Daoy (cell line): ENCODE measurements at regions not wholly inside any gene's neighbourhood (a gene's known extent, or its start where the extent isn't known, plus 50 kb on each side); places are given as distances from the start of the nearest gene placed in this dataset.

ENCODE experiments used
- DNase-seq: peaks from one replicate; pipeline ENCODE4 v3.0.0-alpha.2; 2015; ENCODE audit warnings: low read depth

DNA sequence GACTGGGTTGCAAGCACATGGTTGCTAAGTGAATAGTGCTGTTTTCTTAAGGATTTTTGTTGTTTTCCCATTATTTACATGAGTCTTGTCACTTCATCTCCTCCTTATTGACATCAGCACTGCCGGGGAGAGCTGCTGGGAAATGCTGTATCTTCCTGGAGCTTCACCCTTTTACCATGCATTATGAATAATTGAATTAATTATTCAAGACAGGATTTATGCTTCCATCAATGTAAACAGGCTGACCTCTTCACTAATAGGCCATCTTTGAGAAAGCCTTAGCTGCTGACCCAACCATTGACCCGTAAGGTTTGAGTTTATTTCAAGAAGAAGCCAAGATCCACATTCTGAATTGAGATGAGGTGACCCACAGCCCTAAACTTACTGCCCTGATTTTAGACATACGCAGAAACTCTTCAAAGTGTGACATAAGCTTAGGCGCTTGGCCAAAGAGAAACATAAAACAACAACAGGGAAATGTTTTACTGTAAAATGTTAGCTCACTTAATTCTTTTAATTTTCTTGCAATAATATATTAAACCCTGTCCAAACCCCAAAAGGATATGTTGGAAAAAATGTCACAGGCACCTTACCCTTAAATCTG lies 365.5 kb upstream of the SYT4 start:
- DNase-seq, result no peak

DNA sequence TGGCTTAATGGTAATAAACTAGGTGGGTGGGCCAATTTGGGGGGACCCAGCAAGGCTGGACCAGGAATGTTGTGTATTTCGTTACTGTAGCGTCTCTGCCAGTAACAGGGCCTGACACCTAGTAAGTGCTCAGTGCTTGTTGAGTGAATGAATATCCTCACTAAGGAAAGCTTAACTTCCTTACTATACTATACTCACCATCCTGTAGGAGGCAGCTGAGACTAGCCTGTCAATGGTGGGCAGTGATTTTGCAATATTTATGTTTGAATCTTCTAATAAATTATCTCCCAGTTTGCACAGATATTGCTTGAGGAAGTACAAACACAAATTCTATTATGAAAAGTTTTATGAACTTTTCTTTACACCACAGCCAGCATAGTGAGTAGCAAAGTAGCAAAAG lies 370.7 kb upstream of the SYT4 start:
- DNase-seq, result no peak

DNA sequence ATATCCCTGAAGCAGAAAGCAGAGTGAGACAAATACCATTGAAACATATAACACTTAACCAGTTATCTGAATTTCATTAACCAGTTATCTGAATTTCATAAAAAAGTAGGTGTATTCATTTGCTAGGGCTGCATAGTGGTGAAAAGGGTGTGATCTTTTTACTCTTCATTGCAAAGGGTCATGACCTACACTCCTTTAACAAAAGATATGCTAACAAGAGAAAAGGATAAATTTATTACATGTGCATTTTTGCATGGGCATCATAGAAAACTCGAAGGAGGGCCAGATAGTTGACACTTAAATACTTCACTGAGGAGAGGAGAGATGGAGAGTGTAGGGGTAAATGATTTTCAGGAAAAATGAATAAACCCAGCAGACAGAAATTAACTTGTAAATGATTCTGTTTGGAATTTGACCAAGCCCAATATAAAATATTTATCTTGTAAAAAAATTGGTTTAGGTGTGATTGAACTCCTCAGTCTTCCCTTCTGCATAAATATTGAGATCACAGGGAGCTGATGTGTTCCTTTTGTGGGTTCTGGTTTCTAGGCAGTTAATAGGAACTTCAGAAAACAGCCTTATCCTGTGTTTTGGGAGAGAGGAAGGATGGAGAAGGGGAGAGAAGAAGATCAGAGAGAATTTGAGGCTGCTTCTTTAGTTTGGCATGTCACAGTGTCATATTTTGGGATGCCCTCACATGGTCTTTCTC lies 372.5 kb upstream of the SYT4 start:
- DNase-seq, result no peak

DNA sequence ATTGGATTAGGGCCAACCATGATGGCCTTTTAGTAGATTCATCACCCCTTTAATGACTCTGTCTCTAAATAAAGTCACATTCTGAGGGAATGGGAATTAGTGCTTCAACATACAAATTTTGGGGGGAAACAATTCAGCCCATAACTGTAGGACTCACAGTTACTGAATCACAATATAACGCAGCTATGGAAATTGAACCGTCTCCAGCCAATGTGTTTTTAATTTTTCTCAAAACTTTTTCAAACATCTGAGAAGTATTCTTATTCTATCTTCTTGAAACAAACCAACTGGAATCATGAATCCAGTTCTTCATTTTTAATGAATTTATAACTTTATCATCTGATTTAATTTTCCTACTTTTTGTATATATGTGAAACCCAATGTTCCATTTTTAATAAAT lies 373.1 kb upstream of the SYT4 start:
- no peak for DNase-seq

DNA sequence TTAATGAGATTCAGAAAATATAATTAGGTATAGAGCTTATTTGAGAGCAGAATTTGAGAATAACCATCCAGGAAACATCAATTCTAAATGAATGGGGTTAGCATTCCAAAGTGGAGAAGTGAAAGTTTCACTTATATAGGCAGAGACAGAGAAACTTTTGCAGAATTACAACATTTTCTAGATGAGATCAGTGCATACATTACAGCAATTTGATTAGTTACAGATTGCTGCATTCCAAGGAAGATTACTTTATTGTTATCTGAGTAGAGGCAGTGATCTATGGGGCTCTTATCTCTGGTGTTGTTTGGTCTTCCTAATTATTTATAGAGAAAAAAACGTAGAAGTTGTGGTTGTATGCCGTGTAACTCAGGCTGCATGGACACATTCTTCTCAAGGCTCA lies 373.8 kb upstream of the SYT4 start:
- DNase-seq, result no peak

DNA sequence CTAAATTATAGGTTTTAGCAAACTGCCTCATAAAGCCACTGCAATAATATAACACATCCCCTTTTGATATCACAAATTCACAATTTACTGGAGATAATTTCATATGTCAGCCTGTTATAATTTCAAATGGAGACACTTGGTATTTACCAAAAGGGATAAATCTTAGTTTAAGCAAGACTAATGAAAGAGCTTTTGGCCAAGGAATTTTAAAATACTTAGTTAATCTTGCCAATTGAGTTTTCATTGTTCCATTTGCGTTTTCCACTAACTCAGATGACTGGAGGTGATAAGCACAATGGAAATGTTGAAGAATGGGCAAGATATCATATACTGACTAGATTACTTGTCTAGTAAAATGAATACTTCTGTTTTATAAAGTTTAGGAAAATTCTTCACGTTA lies 379.3 kb upstream of the SYT4 start:
- DNase-seq, result no peak

DNA sequence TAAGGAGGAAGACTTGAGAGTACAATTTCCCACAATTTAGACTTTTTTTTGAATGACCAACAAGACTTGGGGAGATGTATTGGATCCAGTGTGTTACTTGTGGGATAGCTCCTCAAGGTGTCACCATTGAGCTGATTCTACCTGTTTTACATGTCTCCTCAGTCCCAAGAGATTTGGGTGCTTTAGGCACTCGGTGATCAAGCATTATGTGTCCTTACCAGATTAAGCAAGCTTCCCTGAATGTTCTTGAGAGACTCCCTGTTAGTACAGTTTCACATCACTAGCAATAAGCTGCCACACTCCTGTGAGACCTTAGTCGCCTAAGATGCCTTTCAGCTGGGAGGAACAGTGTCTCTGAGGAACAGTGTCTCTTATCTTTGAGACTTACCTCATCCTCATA lies 384.3 kb upstream of the SYT4 start:
- DNase-seq, result no peak

DNA sequence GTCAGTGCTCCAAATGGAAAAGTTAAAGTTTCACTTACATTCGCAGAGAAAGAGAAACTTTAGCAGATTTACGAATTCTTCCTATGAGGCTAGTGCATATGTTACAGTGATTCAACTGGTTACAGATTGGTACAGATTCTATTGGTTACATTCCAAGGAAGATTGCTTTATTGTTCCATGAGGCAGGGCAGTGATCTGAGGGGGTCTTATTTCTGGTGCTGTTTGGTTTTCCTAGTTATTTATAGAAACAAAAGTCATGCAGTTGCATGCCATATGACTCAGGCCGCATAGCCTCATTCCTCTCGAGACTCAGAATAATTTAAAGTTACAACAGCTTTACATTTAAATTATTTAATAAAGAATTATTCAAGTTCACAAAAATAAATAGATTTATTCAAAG lies 385.4 kb upstream of the SYT4 start:
- DNase-seq, result no peak

DNA sequence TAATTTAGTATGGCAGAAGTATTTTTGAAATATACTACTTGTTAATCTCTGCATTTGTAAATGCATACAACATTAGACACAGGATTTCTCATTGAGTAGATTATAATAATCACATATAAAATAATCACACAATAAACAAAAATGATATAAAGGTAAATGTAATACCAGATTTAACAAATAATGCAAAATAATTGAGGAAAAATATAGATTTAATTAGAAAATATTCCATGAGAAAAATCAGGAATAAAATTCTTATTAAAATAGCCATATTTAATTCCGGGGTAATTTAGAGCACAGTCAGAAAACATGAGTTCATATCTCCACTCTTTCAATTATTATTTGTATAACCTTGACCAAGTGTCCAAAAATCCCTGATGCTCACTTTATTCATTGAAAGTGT lies 385.9 kb upstream of the SYT4 start:
- no peak for DNase-seq

DNA sequence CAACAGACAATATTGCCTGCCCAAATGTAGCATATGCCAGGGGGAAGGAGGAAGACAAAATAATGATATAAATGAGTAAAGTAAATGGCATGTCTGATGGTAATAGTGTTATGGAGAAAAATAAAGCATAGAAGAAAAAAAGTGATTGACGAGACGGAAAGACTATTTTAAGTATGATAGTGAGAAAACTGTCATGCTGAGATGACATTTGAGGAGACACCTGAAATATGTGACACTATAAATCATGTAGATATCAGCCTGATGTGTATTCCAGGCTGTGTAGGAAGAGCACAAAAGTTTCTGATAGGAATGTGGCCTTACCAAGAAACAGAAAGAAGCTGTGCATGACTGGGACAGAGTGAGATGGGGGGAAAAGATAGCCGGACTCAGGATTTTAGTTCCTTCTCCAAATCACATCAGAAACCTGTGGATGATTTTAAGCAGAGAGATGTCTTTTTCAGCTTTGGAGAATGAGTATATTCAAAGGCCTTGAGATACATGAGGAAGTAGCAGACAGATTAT lies 387.3 kb upstream of the SYT4 start:
- no peak for DNase-seq

DNA sequence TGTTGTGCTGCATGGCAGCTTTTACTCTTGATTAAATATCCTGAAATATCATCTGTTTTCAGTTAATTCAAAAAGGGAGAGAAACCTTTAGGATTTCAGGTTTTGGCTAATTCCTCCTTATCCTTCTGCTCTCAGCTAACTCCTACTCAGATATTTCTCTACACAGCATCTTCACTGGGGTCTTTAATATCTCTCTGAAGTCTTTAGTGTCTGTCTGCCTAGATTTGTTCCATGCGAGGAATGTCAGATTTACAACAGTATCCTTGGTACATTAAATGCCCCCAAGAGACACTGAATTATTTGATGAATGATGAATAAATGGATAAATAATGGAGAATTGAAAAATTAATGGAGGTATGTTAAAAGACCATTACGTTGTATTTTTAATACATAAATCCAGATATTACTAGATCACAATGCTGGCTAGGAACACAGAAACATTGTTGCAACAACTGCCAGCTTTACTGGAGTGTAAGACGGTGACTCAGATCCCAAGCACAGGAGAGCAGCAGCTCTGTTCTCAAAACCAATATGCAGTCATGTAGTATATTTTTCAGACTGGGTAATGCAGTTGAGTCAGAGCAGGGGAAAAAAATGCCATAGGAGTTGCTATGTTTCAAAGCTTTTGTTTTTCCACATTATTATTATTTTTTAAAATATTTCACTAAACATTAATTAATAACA lies 388.0 kb upstream of the SYT4 start:
- no peak for DNase-seq

DNA sequence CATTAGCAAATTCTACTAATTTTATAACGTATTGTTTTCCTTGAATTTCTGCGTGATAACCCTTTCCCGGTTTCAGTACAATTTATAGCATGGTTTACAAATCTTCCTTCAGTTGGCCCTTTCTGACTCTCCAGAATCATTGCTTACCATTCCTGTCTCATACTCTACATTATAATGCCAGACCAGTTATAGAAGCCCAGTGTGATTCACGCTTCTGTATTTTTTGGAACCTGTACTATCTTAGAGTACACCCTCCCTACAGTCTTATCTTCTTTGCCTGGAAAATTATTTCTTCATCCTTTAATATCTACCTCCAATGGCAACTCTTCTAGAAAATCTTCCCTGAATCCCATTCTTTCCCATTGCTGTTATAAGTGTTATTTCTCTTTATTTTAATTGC lies 391.6 kb upstream of the SYT4 start:
- no peak for DNase-seq

DNA sequence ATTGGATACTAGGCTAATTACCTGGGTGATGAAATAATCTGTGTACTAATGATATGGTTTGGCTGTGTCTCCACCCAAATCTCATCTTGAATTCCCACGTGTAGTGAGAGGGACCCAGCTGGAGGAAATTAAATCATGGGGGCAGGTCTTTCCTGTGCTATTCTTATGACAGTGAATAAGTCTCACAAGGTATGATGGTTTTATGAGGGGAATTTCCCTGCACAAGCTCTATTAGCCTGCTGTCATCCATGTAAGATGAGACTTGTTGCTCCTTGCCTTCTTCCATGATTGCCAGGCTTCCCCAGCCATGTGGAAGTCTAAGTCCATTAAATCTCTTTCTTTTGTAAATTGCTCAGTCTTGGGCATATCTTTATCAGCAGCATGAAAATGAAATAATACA lies 394.1 kb upstream of the SYT4 start:
- no peak for DNase-seq

DNA sequence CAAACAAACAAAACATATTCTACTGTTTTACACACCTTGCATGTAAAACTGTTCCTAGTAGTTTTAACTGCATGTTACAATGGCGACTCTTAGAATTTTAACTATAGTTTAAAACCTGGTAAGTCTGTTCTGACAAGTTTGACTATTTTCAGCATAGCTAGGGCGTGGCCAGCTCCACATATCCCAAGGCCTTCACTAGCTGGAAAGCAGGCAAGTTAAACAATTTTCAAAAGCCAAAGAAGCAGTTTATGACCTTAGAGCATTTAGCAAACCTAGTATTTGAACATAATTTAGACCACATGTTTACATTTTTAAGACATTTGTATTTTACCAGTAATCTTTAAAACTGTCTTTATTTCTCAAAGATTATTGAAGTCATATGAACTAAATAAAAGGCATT lies 402.8 kb upstream of the SYT4 start:
- DNase-seq, result no peak

DNA sequence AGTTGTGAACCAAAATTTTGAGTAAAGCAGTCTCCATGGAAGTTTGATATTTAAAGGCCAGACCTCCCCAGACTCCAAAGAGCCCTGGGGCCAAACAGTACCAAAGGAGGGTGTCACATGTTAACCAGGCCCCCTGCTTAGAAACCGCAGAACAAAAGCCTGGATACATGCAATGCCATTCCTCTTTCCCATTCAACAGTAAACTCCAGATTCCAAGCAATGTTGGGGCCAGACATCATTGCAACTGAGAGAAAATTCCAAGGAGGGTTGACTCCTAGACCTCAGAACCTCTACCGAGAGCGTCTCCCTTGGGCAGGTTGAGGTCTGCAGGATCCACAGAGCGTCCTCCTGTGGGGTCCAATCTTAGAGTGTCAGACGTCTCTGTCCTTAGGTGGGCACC lies 404.4 kb upstream of the SYT4 start:
- DNase-seq, result no peak

DNA sequence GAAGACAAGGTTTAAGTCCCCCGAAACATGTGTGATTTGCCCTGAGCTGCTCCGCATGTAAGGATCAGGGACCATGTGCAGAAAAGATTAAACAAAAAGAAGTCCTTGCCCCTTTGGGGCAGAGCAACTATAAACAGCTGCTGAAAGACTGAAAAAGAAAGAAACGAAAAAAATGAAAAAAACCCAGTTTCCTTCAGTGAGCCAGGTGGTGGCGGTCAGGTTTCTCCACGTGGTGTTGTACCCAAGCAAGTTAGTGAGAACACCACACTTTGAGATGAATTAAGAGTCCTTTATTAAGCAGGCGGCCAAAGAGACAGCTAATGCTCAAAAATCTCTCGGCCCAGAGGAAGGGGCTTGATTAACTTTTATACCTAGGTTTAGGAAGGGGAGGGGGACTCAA lies 404.9 kb upstream of the SYT4 start:
- no peak for DNase-seq

DNA sequence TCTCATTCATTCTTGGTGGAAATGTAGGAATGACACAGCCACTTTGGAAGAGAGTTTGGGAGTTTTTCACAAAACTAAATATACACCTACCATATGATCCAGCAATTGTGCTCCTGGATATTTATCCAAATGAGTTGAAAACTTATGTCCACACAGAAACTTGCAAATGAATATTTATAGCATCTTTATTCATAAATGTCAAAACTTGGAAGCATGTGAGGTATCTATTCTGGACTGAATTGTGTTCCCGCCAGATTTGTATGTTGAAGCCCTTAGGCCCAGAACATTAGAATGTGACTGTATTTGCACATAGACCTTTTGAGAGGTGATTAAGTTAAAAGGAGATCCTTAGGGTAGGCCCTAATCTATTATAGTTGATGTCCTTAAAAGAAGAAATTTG lies 409.4 kb upstream of the SYT4 start:
- no peak for DNase-seq

DNA sequence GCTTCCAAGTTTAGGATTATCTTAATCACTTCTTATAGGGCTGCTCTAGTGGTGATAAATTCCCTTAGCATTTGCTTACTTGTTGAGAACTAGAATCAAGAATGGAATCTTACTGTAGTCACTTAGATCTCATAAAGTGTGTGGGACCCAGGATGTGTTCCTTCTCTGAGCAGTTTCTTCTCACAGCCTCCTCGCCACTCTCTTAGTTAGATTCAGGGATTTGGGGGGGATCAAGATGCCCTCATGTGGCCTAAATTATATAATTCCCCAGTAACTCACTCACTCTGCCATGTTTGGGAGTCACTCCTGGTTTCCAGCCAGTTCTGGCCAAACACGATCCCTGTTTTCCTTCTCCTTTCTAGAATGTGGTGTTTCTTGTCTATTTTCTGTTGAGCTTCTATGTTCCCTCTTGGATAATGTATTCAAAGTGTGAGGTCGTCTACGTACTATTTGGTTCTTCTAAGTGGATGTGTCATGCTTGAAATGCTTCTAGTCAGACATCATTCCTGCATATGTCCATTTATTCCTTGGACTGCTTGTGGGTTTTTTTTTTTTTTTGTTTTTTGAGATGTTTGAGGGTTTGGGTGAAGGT lies 414.9 kb upstream of the SYT4 start:
- DNase-seq, result no peak

DNA sequence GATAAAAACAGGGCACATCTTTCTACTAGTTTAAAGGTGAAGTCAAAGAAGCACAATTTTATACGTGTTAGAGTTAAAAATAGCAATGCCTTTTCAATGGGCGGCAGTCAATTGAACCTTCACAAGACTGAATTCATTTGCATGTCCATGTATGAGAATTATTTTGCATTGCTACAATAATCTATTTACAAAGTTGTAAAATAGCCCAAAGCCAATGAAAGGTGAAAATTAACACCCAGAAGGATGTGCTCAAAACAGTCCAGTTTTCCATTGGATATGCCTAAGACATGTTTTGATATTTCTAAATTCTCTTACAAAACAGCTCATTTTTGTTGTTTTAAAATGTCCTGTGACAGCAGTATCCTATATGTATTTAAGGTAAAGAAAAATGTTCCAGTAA lies 425.1 kb upstream of the SYT4 start:
- no peak for DNase-seq

DNA sequence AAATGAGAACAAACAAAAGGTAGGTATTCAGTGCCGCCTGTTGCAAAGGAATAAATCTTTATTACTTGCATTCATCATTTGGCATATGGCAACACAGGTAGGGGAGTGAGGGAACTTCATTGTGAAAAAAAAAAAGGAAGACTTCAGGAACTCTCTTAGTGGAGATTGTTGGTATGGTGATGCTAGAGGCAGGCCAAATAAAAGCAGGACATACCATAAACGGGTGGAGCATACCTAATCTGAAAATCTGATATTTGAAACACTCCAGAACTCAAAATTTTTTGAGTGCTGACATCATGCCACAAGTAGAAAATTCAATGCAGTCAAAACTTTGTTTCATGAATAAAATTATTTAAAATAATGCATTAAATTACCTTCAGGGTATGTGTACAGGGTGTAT lies 425.8 kb upstream of the SYT4 start:
- no peak for DNase-seq

DNA sequence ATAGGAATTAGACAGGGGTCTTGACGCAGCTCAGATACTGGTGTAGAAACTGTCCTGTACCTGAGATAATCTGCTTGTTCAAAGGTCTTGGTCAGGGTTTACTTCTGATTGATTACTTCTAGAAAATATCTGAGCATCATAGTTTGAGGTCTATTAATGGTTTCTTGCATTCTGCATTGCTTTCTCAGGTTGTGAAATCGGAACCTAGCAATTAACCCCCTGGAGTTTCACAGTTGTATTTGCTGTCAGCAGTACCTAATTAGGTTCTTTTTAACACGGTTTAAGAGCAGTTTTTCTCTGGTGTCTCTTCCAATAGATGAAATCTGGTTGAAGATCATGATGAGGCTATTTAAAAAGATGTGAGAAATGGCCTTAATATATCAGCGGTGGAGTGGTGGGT lies 428.6 kb upstream of the SYT4 start:
- DNase-seq, result no peak

DNA sequence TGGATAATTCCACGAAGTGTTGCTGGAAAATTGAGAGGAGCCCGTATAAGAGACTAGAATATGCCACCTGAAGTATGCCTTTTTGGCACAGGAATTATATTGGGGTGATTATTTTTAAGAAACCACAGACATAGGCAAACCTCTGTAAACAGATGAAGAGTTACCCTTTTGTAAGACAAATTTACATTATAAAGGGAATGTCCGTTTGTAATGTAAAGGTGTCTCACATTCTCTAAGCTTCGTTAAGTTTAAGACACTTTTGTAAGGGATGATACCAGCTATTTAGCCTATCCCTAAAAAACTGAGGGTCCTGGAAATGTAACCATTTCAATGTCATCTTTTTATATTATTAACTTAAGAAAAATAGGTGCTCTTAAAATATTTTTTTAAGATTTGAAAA lies 432.8 kb upstream of the SYT4 start:
- no peak for DNase-seq
